Brain microvascular endothelial cell (primary cell): ENCODE measurements at regions not wholly inside any gene's neighbourhood (a gene's known extent, or its start where the extent isn't known, plus 50 kb on each side); places are given as distances from the start of the nearest gene placed in this dataset.

Source experiments
- DNase-seq: peaks from one replicate; pipeline ENCODE4 v3.0.0-alpha.2; 2020
- H3K27ac ChIP-seq: fragments of 250-450 bp; sonication (Bioruptor Pico); 2 replicates; pipeline ENCODE4 v1.5.1; 2020; ENCODE audit warnings: mild to moderate bottlenecking, moderate library complexity
- H3K27me3 ChIP-seq: fragments of 250-450 bp; sonication (Bioruptor Pico); replicated peaks from 2 replicates; pipeline ENCODE4 v1.5.1; 2020; ENCODE audit warnings: mild to moderate bottlenecking
- H3K36me3 ChIP-seq: fragments of 250-450 bp; sonication (Bioruptor Pico); replicated peaks from 2 replicates; pipeline ENCODE4 v1.5.1; 2020; ENCODE audit warnings: mild to moderate bottlenecking
- H3K4me3 ChIP-seq: 2 replicates; pipeline ENCODE4 v1.5.1; 2011; ENCODE audit warnings: low read depth, mild to moderate bottlenecking, control low read depth, low read length, moderate library complexity
- CTCF ChIP-seq: IDR thresholded peaks from 2 replicates; pipeline ENCODE4 v1.5.1; 2011; ENCODE audit warnings: low read depth, mild to moderate bottlenecking, moderate library complexity, low read length, control low read depth, inconsistent platforms; ENCODE audit errors: missing control alignments
- in situ Hi-C: cut with HindIII; loops from 2 replicates; pipeline ENCODE4 v1.10.0; 2017; ENCODE audit warnings: low sequenced_read_pairs, low pct_ligation_motif_present

- Histone ChIP-seq H3K36me3 (no peaks in the 10 kb centered on the region), H3K27me3 (no peaks in the 10 kb centered on the region), H3K4me3 (no peak overlapping the region), H3K27ac (no peak overlapping the region)
- in situ Hi-C loops, result no loop called here
- DNase-seq, result no peak
- TF ChIP-seq CTCF, result no peak
Observed at GRCh38 chr5:86866036-86866435, 248.3 kb downstream of the COX7C start.

GRCh38 chr5:86869268-86869667, 251.5 kb downstream of the COX7C start:
- Histone ChIP-seq H3K4me3 (no peak overlapping the region), H3K27ac (no peak overlapping the region), H3K36me3 (no peaks in the 10 kb centered on the region), H3K27me3 (no peaks in the 10 kb centered on the region)
- DNase-seq, result no peak
- in situ Hi-C loops, result no loop called here
- no peak for TF ChIP-seq CTCF

- in situ Hi-C loops, result no loop called here
- Histone ChIP-seq H3K36me3 (no peaks in the 10 kb centered on the region), H3K4me3 (no peak overlapping the region), H3K27ac (no peak overlapping the region), H3K27me3 (no peaks in the 10 kb centered on the region)
- no peak for TF ChIP-seq CTCF
- no peak for DNase-seq
Observed at GRCh38 chr5:86875539-86875938, 257.8 kb downstream of the COX7C start.

DNA sequence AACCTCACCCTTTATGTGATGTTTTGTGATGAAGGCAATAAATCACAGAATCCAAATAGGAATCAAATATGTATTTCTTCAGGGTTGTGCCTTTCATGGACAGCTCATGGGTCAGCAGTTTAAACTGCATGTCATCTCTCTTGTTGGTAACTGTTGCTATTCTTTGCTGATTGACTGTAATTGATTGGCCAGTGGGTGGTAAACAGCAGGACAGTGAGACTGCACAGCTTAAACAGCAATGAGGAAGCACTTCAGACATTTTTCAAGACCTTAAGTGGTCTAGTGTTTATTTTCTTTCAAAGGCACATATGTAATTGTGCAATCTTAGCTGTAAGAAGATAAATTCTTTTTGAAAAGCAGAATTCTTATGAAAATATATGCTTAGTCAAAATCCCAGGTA, 260.5 kb downstream of the COX7C start:
- DNase-seq, result no peak
- Histone ChIP-seq H3K4me3 (no peak overlapping the region), H3K36me3 (no peaks in the 10 kb centered on the region), H3K27me3 (no peaks in the 10 kb centered on the region), H3K27ac (no peak overlapping the region)
- in situ Hi-C loops, result no loop called here
- TF ChIP-seq CTCF, result no peak

DNA sequence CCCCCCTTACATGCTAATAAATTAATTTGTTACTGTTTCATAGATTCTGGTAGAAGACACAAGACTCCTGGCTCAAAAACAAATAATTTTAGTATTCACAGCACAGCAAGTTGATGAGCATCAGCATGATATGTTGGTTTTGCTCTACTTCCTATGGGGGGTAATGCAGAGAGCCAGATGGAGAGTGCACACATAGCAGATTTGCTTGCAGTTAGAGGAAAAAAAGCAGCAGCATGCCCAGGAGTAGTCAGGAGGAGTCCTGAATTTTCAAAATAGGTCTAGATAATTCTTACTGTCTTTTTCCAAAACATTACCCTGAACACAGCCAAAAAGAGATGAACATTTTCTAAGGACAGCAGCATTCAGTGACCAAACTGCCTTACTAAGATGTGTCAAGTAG, 261.3 kb downstream of the COX7C start:
- Histone ChIP-seq H3K27me3 (no peaks in the 10 kb centered on the region), H3K36me3 (no peaks in the 10 kb centered on the region), H3K4me3 (no peak overlapping the region), H3K27ac (no peak overlapping the region)
- no peak for DNase-seq
- TF ChIP-seq CTCF, result no peak
- in situ Hi-C loops, result no loop called here

DNA sequence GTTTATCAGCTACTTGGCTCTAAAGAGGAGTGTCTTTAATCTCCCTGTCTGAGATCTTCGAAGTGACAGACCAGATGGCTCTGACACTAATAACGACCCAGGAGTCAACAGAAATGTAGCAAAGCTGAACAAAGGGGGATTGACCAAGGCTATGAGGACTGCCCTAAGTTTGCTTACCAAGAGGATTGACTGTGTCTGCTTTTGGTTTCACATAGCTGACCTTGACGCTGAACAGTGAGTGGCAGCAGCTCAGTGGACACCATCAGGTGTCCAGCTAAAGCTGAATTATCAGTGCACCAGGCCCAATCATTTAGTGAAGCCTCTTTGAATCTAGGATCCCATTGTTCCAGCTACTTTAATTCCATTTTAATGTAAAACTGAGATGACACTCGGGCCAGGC, 262.6 kb downstream of the COX7C start:
- Histone ChIP-seq H3K4me3 (no peak overlapping the region), H3K36me3 (no peaks in the 10 kb centered on the region), H3K27me3 (no peaks in the 10 kb centered on the region), H3K27ac (no peak overlapping the region)
- TF ChIP-seq CTCF, result no peak
- in situ Hi-C loops, result no loop called here
- DNase-seq, result no peak
